NCI-H446 (cell line): ENCODE measurements at regions not wholly inside any gene's neighbourhood (a gene's known extent, or its start where the extent isn't known, plus 50 kb on each side); places are given as distances from the start of the nearest gene placed in this dataset.

ENCODE experiments used
- DNase-seq, 2 experiments: peaks; one replicate each; lab custom pipeline; 2025; lab: John Stamatoyannopoulos, UW

GRCh38 chr13:99436686-99437416 is 64.4 kb upstream of the TM9SF2 start:
- peak; percentile 11 to 81 for DNase-seq

- DNase-seq, result no peak
Measured at GRCh38 chr13:99439048-99439447, 62.2 kb upstream of the TM9SF2 start.

- no peak for DNase-seq
Measured at GRCh38 chr13:99439850-99440604, 61.2 kb upstream of the TM9SF2 start.

GRCh38 chr13:99442273-99442895 is 58.9 kb upstream of the TM9SF2 start:
- peak; percentile 3 to 57 for DNase-seq

- no peak for DNase-seq
Measured at GRCh38 chr13:99446242-99446641, 55.0 kb upstream of the TM9SF2 start.

- no peak for DNase-seq
Measured at GRCh38 chr13:99448546-99448945, 52.7 kb upstream of the TM9SF2 start.

GRCh38 chr13:99450416-99450815 is 50.9 kb upstream of the TM9SF2 start:
- no peak for DNase-seq
